Neural crest cell (in vitro differentiated cells): ENCODE measurements at regions not wholly inside any gene's neighbourhood (a gene's known extent, or its start where the extent isn't known, plus 50 kb on each side); places are given as distances from the start of the nearest gene placed in this dataset.

Source experiments
- DNase-seq: peaks from one replicate; pipeline ENCODE4 v3.0.0; 2021; ENCODE audit warnings: low read depth, mixed read lengths, low spot score
- H3K27ac Mint-ChIP-seq: one replicate; pipeline ENCODE4 v1.8.0; 2021; ENCODE audit warnings: mild to moderate bottlenecking, mixed read lengths; ENCODE audit not compliant: unreplicated experiment
- H3K27me3 Mint-ChIP-seq: 2 replicates; pipeline ENCODE4 v1.8.0; 2021; ENCODE audit warnings: low read depth, mild to moderate bottlenecking, mixed read lengths
- H3K36me3 Mint-ChIP-seq: 2 replicates; pipeline ENCODE4 v1.8.0; 2021; ENCODE audit warnings: low read depth, mild to moderate bottlenecking, mixed read lengths
- H3K4me1 Mint-ChIP-seq: 2 replicates; pipeline ENCODE4 v1.8.0; 2021; ENCODE audit warnings: mixed read lengths
- H3K4me3 Mint-ChIP-seq: one replicate; pipeline ENCODE4 v1.8.0; 2021; ENCODE audit warnings: mild to moderate bottlenecking, mixed read lengths
- H3K9me3 Mint-ChIP-seq: 2 replicates; pipeline ENCODE4 v1.8.0; 2021; ENCODE audit warnings: mixed read lengths
- TF ChIP-seq, protein P1 (sequence below): fragments of 200-600 bp; sonication (generic); conservative IDR thresholded peaks from 2 replicates; pipeline ENCODE4 v1.5.0; 2021; ENCODE audit warnings: antibody characterized with exemption, mild to moderate bottlenecking

DNA sequence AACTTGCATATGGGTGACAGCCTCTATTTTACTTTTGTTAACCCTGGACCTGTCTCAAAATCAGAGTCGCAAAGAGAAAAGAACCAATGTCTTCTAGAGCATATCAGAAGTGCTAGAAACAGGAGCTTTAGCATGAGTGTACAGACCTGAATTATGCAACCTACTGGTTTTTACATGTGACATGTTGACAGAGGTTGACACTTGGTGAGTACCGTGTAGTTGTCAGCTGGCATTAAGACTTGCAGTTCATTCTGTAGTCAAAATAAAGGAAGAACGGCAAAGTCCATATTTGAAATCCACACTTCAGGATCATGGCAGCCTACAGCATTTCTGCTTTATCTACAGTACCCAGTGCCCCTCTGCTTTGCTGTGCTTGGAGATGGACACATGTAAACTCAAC, 291.9 kb upstream of the TENM3 start:
- no peak overlapping the region for H3K4me3 Mint-ChIP-seq

DNA sequence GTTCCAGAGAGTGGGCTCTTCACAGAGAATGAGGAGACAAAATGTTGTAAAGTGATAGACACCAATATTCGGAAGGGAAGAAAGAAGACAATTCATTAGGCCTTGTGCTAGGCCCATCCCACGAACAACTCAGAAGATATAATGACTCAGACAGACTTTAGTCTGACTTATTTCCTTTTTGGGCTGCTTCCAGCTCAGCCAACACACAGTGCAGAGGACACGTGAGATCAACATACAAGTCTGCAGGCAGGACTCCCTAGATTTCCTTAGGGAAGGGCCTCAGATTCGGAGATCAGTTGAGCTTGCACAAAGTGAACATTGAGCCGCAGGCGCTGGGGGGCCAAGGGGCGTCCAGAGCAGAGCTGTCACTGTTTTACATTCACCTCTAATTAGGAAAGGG, 290.7 kb upstream of the TENM3 start:
- Mint-ChIP-seq H3K4me3 (no peak overlapping the region), H3K4me1 (peaks cover 5% of the 10 kb centered on the region), H3K36me3 (no peaks in the 10 kb centered on the region), H3K27ac (no peak overlapping the region), H3K27me3 (no peaks in the 10 kb centered on the region), H3K9me3 (no peaks in the 10 kb centered on the region)
- no peak for DNase-seq
- TF ChIP-seq, protein P1, sequence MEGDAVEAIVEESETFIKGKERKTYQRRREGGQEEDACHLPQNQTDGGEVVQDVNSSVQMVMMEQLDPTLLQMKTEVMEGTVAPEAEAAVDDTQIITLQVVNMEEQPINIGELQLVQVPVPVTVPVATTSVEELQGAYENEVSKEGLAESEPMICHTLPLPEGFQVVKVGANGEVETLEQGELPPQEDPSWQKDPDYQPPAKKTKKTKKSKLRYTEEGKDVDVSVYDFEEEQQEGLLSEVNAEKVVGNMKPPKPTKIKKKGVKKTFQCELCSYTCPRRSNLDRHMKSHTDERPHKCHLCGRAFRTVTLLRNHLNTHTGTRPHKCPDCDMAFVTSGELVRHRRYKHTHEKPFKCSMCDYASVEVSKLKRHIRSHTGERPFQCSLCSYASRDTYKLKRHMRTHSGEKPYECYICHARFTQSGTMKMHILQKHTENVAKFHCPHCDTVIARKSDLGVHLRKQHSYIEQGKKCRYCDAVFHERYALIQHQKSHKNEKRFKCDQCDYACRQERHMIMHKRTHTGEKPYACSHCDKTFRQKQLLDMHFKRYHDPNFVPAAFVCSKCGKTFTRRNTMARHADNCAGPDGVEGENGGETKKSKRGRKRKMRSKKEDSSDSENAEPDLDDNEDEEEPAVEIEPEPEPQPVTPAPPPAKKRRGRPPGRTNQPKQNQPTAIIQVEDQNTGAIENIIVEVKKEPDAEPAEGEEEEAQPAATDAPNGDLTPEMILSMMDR: no peak

More for the DNA sequence above, 291.9 kb upstream of the TENM3 start:
- TF ChIP-seq, protein P1: no peak
- H3K4me1 Mint-ChIP-seq: peaks cover 5% of the 10 kb centered on the region
- no peaks in the 10 kb centered on the region for H3K9me3 Mint-ChIP-seq
- no peaks in the 10 kb centered on the region for H3K27me3 Mint-ChIP-seq
- H3K27ac Mint-ChIP-seq: no peak overlapping the region
- no peaks in the 10 kb centered on the region for H3K36me3 Mint-ChIP-seq
- no peak for DNase-seq

DNA sequence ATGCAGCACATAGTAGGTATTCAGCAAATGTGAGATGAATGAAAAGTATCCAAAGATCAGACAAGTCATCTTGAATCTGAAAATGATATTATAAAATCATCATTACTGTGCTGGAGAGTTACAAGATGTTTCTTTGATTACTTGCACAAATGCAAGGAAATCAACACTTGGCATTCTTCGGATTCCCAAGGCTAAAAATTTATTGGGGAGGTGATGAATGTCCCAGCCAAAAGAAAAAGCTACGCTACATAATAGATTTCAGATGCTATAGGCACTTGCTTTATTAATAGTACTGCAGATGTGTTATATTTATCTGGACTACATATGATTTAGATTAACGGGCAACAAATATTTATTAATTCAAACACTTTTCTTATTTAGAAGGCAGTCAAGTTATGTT, 286.7 kb upstream of the TENM3 start:
- DNase-seq: no peak
- H3K4me3 Mint-ChIP-seq: no peak overlapping the region
- H3K36me3 Mint-ChIP-seq: no peaks in the 10 kb centered on the region
- no peaks in the 10 kb centered on the region for H3K27me3 Mint-ChIP-seq
- peaks cover 2% of the 10 kb centered on the region for H3K9me3 Mint-ChIP-seq
- H3K27ac Mint-ChIP-seq: no peak overlapping the region
- TF ChIP-seq, protein P1: no peak
- H3K4me1 Mint-ChIP-seq: peaks cover 9% of the 10 kb centered on the region

DNA sequence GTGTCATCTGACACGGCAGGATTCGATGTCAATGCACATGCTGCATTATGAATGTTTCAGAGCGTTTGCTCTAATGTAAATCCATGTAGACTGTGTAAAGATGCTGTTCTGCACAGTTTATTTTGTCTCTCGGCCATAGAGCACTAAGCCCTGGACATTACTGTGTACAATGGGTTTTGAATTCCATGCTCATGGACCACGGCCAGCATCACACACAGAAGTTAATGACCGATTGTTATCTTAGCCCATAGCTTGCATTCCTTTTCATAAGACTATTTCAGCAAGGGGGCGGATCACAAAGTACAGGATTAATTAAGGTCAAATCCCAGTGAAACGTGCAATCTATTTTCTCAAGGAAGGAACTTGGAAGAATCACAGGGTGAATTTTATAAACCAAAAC, 286.1 kb upstream of the TENM3 start:
- Mint-ChIP-seq H3K4me1 (peaks cover 9% of the 10 kb centered on the region), H3K36me3 (no peaks in the 10 kb centered on the region), H3K27ac (no peak overlapping the region), H3K4me3 (no peak overlapping the region), H3K9me3 (peaks cover 2% of the 10 kb centered on the region), H3K27me3 (no peaks in the 10 kb centered on the region)
- TF ChIP-seq, protein P1: no peak
- DNase-seq: no peak

GRCh38 chr4:181958446-181958845, 284.8 kb upstream of the TENM3 start:
- no peaks in the 10 kb centered on the region for H3K27me3 Mint-ChIP-seq
- no peak overlapping the region for H3K4me3 Mint-ChIP-seq
- DNase-seq: no peak
- H3K27ac Mint-ChIP-seq: no peak overlapping the region
- peaks cover 2% of the 10 kb centered on the region for H3K9me3 Mint-ChIP-seq
- H3K36me3 Mint-ChIP-seq: no peaks in the 10 kb centered on the region
- TF ChIP-seq, protein P1: no peak
- H3K4me1 Mint-ChIP-seq: peaks cover 4% of the 10 kb centered on the region

- Mint-ChIP-seq H3K9me3 (peaks cover 2% of the 10 kb centered on the region), H3K27ac (no peak overlapping the region)
- TF ChIP-seq, protein P1: no peak
Measured at GRCh38 chr4:181959121-181959520, 284.1 kb upstream of the TENM3 start.

More at GRCh38 chr4:181959121-181959520, 284.1 kb upstream of the TENM3 start:
- no peak for DNase-seq
- no peaks in the 10 kb centered on the region for H3K36me3 Mint-ChIP-seq
- H3K4me1 Mint-ChIP-seq: peaks cover 4% of the 10 kb centered on the region
- no peaks in the 10 kb centered on the region for H3K27me3 Mint-ChIP-seq
- H3K4me3 Mint-ChIP-seq: no peak overlapping the region
